GM18499 (cell line): ENCODE measurements at regions not wholly inside any gene's neighbourhood (a gene's known extent, or its start where the extent isn't known, plus 50 kb on each side); places are given as distances from the start of the nearest gene placed in this dataset.
"Not testable (repeated sequence)": the region's sequence is repeated elsewhere in the genome, so short reads cannot be mapped to it uniquely, and the experiment has no call there.

Source experiments
- ATAC-seq: cut with Tn5 transposase; IDR thresholded peaks from one replicate; pipeline ENCODE4 v1.9.1; 2021; ENCODE audit warnings: moderate number of reproducible peaks; ENCODE audit not compliant: insufficient read depth, unreplicated experiment

DNA sequence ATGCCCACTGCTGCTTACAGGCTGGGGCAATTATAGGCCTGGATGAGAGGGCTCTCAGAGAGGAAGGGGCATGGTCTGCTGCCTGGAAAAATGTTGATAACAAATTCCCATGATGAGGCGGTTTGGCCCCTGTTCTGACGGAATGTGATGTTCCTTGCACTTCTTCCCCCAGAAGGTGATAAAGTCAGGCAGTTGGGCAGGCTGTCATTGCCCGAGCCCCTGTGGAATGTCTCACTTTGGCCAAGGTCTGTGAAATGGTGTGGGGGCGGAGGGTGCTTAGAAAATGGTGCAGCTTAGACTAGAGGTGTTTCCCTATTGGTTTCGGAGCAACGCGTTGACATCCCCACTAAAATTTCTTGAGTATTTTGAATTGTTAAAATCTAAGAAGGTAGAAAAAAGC, 1360.0 kb downstream of the AACS start:
- ATAC-seq, result no peak

DNA sequence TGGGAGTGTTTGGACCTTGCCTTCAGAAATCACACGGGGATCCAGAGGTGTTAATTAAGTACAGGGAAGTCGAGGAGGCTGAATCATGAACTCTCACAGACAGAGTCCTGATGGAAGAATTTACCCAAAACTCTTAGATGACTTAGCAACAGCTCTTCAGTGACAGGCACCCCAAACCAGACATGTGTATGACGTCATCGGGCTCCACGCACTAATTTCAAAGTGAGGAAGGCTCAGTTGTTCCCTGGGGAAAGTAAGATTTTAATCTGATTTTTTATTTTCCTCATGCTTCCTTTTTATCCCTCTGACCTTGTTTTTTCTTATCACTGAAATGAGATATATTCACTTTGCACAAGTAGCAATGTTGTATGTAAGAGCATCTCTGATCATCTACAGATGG, 1363.5 kb downstream of the AACS start:
- no peak for ATAC-seq

DNA sequence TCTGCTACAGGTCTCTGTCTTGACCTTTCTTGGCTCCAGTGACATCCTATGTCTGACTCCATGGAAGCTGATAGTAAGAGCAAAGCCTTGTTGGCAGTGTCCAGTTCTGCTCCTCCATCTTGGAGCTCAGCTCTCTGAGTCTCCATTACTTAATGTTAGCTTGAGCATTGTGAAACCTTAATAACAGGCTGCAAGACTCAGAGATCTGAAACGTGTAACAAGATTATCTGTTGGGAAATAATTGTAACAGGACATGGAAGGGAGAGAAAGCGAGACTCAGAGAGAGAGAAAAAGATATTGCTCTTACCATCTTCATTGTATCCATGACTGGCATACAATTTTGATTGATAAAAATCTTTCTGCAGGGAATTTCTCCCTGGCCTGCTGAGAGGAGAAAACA, 1365.7 kb downstream of the AACS start:
- no peak for ATAC-seq

DNA sequence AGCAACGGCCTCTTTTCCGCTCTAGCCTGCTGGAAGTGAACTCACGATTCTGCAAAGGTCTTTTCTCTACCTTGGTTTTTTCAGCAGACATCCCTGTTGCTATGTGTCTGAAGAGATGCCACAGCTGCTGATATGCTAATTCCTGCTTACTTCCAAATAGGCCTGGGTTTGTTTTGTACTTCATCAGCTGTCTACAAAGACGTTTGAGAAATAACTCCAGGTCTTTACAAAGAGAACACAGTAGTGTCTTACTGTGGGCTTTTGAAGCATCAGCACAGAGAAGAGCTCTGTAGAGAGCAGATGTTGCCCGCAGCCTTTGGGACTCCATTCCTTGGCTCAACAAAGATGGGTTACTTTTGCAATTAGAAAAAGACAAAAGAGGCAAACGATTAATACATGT, 1366.5 kb downstream of the AACS start:
- no peak for ATAC-seq

DNA sequence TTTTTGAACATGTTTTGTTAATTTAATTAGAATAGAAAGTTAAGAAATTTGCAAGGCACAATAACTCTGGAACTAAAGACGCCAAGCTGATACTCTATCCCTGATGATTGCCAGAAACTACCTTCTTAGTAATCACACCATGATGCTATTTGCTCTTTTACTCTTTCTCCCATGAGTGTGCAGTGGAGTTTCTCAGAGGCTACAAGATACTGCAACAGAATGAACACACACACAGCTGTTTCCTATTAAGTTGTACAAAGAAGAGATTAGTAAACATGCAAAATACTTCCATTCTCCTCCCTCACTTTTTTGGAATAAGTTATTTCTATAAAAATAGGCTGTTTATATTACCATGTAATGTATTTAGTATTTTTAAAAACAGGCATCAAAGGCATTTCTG, 1367.5 kb downstream of the AACS start:
- ATAC-seq, result no peak

DNA sequence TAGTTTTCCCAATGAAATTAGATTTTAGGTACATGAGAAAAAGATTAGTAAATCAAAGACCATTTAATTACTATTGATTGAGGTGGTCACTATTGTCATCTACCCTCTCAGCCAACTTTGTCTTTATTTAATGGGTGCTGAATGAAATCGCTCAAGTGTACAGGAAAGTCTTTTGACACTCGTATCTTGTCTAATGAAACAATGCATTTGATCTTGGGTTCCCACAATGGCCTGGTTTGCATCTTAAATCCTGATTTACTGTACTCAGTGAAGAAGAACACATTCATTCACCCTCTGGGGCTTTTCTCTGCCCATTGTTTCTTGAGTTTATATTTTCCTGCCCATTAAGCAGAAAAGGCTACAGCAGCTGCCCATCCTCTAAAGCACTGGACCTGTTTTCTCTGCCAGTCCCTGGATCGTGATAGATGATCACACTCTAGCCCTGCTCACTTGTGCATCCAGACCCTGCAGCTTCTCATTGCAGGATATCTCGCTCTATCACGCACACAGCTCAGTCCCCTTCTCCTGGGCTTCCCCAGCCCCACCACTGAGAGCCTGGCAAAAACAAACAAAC, 1369.3 kb downstream of the AACS start:
- ATAC-seq, result no peak

DNA sequence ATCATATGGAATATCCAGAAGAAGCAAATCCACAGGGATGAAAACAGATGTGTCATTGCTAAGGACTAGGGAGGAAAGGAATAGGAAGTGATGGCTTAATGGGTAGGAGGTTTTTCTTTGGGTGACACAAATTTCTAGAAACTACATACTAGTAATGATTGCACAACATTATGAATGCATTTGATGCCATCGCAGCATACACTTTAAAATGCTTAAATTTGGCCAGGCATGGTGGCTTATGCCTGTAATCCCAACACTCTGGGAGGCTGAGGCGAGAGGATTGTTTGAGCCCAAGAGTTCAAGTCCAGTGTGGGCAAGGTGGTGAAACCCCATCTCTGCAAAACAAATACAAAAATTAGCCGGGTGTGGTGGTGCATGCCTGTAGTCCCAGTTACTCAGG, 1370.8 kb downstream of the AACS start:
- no peak for ATAC-seq

DNA sequence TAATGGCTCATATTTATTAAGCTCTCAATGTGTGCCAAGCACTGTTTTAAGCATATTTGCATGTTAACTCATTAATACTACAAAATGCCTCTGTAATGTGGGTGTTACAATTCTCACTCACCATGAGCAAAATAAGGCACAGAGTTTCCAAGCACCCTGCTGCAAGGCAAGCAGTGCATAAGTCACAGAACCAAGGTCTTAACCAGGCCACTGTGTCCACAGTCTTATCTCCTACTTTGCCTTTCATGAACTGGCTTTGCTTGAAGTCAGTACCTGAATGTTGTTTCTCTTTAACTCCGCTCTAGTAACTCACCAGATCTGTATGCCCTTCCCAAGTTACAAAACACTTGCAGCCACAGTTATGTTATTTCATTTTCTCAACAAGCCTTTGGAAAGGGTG, 1372.7 kb downstream of the AACS start:
- ATAC-seq, result no peak

DNA sequence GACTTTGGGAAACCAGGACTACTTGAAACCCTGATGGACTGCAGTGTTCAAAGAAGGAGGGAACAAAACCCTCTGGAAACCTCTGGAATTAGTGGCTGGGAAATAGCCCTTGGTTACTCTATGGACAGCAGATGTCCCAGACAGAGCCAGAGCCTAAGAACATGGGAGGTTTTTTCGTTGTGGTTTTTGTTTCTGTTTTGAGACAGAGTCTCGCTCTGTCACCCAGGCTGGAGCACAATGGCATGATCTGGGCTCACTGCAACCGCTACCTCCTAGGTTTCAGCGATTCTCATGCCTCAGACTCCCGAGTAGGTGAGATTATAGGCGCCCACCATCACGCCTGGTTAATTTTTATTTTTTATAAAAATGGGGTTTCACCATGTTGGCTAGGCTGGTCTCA, 1378.7 kb downstream of the AACS start:
- no peak for ATAC-seq

DNA sequence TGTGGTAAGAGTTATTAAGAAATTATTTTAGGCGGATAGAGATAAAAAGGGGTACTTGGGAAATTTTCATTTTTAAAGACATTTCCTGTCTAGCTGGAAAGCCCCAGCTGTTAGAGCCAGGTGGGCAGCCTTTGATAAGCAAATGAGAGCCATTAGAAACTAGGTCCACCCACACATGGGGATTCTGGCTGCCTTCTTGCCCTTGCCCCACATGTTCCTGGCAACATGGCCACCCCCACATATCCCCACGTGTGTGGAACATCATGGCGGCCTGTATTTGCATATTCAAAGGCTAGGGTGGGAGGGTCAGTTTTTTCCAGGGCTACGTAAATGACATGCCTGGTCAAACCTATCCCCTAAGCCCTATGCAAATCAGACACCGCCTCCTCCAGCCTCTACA, 1382.1 kb downstream of the AACS start:
- ATAC-seq, result no peak

DNA sequence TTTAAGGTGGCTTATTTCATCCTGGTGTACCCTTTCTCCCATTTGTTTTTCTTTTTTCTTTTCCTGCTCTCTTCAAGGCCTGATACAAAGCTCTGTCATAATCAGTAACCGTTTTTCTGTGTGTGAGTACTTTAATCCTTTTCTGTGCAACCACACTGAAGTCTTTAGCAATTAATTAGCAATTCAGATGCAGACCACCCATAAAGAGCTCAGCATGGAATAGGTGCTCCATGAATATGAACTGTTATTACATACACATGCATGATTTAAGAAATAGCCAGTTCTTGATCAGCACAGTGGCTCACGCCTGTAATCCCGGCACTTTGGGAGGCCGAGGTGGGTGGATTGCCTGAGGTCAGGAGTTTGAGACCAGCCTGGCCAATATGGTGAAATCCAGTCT, 1386.6 kb downstream of the AACS start:
- no peak for ATAC-seq

DNA sequence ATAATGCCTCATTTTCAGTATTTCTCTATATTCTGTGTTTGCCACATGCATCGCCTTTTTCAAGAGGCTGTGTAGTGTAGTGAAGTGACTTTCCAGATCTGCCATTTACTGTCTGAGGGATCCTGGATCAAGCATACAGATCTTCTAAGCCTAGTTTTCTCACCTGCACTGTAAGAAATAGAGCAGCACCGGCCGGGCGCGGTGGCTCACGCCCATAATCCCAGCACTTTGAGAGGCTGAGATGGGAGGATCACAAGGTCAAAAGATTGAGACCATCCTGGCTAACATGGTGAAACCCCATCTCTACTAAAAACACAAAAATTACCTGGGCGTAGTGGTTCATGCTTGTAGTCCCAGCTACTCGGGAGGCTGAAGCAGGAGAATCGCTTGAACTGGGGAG, 1387.5 kb downstream of the AACS start:
- ATAC-seq, result not testable (repeated sequence)

DNA sequence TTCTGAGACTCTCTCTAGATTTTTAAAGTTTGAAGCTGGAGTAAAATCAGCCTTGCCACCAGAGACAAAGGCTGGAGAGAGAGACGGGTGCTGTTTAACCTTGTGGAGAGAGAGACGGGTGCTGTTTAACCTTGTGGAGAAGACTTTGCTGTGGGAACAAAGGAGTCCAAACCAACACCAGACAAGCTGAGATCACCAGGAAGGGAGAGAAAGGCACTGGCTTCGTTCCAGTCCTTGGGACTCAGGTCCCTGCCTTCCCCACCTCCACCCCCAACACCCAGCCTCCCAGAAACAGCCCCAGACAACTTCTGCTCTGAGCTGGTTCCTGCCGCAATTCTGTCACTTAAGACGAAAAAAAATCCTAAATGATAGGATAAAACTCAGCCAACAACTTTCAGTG, 1389.3 kb downstream of the AACS start:
- ATAC-seq, result no peak

DNA sequence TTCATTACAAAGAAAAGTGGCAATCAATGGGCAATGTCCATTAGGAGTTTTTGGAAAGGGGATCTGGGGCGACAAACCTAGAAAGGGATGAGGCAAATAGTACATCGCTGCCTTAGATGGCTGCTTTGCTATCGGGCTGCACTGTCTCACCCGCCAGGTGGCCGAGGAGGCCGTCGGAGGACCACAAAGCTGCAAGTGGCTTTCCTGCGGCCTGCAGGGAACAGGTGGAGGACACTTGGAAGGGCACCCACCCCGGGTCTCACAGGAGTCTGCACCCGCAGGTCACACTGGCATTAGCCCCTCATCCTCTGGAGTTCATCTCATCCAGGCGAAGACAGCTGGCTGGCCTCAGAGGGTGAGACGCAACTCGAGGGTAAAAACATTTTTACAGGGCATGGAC, 1392.5 kb downstream of the AACS start:
- no peak for ATAC-seq

DNA sequence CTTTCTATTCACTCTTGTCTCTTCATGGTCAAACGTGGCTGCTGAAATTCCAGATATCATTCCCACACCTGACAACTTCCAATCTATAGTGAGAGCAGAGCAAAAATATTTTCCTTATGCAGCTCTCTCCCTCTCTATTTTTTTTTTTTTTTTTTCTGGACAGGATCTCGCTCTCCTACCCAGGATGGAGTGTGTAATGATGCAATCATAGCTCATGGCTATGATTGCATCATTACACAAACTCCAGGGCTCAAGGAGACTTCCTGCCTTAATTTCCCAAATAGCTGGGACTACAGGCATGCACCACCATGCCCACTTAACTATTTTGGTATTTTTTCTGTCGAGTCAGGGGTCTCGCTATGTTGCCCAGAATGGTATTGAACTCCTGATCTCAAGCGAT, 1398.9 kb downstream of the AACS start:
- no peak for ATAC-seq

DNA sequence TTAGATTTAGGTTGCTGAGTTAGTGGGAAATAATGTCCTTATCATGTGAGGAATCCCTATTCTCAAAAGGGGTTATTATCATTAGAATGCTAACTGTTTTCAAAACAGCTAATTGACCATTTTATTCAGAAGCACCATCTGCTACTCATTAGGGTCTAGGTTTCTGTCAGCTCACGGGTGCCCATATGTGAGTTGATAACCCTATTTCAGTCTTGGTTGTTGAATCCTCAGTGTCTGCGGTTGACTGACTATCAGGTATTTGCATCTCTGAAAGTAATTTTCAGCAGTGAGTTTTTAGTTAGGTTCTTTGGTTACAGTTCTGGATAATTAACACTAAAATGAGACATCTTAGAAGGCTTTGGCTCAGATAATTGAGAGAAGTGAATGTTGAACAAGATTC, 1404.0 kb downstream of the AACS start:
- ATAC-seq, result no peak

DNA sequence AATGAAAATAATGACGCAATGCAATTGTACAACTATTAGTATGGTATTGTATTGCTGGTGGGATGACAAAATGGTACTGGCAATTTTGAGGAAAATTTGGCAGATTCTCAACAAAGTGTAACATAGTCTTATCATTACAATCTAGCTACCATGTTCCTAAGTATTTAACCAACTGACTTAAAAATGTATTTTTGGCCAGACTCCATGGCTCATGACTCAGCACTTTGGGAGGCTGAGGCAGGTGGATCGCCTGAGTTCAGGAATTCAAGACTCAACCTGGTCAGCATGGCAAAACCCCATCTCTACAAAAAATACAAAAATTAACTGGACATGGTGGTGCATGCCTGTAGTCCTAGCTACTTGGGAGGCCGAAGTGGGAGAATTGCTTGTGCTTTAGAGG, 1409.5 kb downstream of the AACS start:
- no peak for ATAC-seq

DNA sequence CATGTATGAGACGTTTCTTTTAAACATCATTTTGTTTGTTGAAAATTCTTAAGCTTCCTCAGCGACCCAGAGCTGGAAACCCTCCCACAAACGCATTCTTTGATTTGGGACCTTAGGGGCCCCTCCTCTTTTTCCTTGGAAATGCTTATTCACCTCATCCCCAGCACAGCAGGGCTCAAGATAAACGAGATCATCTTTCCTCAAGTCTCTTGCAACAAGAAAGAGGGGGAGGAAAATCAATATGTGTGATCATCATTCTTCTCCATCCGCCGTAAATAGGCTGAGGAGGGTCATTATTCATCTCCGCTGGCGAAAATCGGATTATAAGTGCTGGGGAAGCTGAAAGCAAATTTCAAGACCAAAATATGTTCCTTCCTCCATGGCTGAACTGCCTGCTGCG, 1415.2 kb downstream of the AACS start:
- ATAC-seq, result no peak

DNA sequence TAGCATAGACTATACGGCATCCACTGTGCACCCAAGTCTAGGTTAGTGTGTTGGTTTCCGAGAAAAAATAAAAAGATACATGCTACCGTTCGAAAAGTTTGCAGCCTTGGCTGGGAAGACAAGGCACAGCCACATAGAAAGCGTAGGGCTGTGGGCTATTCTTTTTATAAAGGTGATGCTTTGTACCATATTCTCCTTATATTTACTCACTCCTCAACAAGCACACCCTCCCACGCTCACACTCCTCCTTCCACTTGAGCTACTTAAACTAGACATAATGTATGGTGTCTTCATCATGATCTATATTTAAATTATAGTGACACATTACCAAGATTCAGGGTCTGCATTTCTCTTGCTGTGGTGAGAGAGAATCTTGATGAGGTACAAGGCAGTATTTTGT, 1416.5 kb downstream of the AACS start:
- no peak for ATAC-seq

DNA sequence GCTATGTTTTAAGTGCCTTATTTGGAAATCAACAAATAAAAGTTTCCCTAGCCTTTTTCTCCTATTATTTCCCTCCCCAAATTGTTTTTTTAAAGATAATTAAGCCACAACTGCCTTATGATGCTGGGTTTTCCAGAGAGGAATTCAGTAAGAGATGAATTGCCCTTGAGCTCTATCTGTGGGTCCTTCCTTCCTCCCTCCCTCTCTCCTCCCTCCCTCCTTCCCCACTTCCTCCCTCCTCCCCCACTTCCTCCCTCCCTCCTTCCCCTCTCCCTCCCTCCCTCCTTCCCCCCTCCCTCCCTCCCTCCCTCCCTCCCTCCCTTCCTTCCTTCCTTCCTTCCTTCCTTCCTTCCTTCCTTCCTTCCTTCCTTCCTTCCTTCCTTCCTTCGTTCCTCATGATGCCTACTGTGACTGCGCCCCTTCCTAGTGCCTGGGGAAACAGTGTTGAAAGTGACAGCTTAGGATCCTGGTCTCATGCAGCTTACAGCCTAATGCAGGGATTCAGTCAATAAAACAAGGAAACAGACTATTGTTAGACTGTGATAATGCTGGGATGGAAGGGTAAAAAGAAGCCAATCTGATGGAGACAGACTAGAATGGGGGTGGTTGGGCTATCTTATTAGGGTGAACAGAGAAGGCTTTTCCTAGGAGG, 1417.1 kb downstream of the AACS start:
- ATAC-seq, result no peak

DNA sequence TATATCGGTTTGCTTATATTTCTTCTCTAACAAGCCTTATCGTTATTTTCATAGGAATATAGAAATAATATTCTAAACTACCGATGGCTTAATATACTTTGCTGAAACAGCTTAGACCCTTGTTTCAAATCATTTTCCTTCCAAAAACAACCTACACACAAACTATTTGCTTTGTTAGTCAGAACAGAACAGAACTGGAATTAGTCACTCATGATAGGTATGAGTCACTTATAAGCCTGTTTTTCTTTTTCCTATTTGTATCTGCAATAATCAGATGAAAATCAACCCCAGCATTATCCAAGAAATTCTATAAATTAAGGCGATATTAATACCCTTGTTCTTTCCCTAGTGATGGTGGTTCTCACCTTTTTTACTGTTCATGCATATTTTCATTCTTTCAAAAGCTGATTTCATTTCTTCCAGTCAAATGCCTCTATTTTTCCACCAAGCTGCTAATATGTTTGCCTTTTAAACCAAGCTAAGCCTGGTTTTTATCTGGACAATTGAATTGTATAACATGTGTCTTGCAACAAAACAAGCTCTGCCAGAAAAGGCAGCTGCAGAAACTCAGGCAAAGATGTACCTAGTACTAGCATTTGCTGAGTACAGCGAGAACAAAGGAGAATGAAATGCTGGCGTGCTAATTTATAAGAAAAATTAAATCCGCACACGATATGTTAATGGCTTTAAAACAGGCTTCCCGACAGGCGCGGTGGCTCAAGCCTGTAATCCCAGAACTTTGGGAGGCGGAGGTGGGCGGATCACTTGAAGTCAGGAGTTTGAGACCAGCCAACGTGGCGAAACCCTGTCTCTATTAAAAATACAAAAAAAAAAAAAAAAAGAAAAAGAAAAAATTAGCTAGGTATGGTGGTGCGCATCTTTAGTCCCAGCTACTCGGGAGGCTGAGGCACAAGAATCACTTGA, 1418.2 kb downstream of the AACS start:
- no peak for ATAC-seq
